ENCODE measurements at regions not wholly inside any gene's neighbourhood (a gene's known extent, or its start where the extent isn't known, plus 50 kb on each side); places are given as distances from the start of the nearest gene placed in this dataset.

GRCh38 chr3:176376531-176376930 is 820.8 kb downstream of the TBL1XR1 start:
- ChIA-PET POLR2A (ENCODE audit: unreplicated experiment) (no interaction called here), CTCF (no interaction called here)
- intact Hi-C loops (cut with micrococcal nuclease; ENCODE audit: unreplicated experiment), result no loop called here
- Histone ChIP-seq H3K36me3 (ENCODE audit: low read depth) (no peaks in the 10 kb centered on the region), H4K20me1 (ENCODE audit: insufficient read depth) (no peaks in the 10 kb centered on the region), H3K4me3 (no peak overlapping the region), H3F3A (ENCODE audit: insufficient read depth, low read depth) (no peaks in the 10 kb centered on the region), H3K9me2 (ENCODE audit: insufficient read depth) (no peaks in the 10 kb centered on the region), H3K4me1 (replicated peaks; ENCODE audit: insufficient read depth) (no peaks in the 10 kb centered on the region), H3K79me2 (ENCODE audit: low read depth) (no peaks in the 10 kb centered on the region), H3K27me3 (ENCODE audit: insufficient read depth, low read depth) (no peaks in the 10 kb centered on the region), H2AFZ (no peak overlapping the region), H3K27ac (no peak overlapping the region), H3K9me3 (ENCODE audit: insufficient read depth, low read depth) (no peaks in the 10 kb centered on the region), H3K4me2 (no peak overlapping the region)
- TF ChIP-seq EZH2 (IDR thresholded peaks at IDR 0.05; ENCODE audit: low read depth) (no peak), CTCF (conservative IDR thresholded peaks at IDR 0.05) (no peak)
- DNase-seq, result no peak
- BruUV-seq (replicated peaks), result no TSS peak

- no TSS peak for BruUV-seq (replicated peaks)
- intact Hi-C loops (cut with micrococcal nuclease; ENCODE audit: unreplicated experiment), result no loop called here
- Histone ChIP-seq H4K20me1 (ENCODE audit: insufficient read depth) (no peaks in the 10 kb centered on the region), H3K4me3 (no peak overlapping the region), H2AFZ (no peak overlapping the region), H3K9me3 (ENCODE audit: insufficient read depth, low read depth) (no peaks in the 10 kb centered on the region), H3K9me2 (ENCODE audit: insufficient read depth) (no peaks in the 10 kb centered on the region), H3K4me1 (replicated peaks; ENCODE audit: insufficient read depth) (no peaks in the 10 kb centered on the region), H3F3A (ENCODE audit: insufficient read depth, low read depth) (no peaks in the 10 kb centered on the region), H3K79me2 (ENCODE audit: low read depth) (no peaks in the 10 kb centered on the region), H3K36me3 (ENCODE audit: low read depth) (no peaks in the 10 kb centered on the region), H3K4me2 (no peak overlapping the region), H3K27me3 (ENCODE audit: insufficient read depth, low read depth) (no peaks in the 10 kb centered on the region), H3K27ac (no peak overlapping the region)
- ChIA-PET CTCF (no interaction called here), POLR2A (ENCODE audit: unreplicated experiment) (no interaction called here)
- no peak for DNase-seq
- no peak for TF ChIP-seq EZH2 (IDR thresholded peaks at IDR 0.05; ENCODE audit: low read depth)
- no peak for TF ChIP-seq CTCF (conservative IDR thresholded peaks at IDR 0.05)
These were observed 821.8 kb downstream of the TBL1XR1 start for GRCh38 chr3:176375519-176375918.

- Histone ChIP-seq H3K9me3 (ENCODE audit: insufficient read depth, low read depth) (no peaks in the 10 kb centered on the region), H4K20me1 (ENCODE audit: insufficient read depth) (no peaks in the 10 kb centered on the region), H2AFZ (no peak overlapping the region), H3K4me2 (no peak overlapping the region), H3K36me3 (ENCODE audit: low read depth) (no peaks in the 10 kb centered on the region), H3K4me1 (replicated peaks; ENCODE audit: insufficient read depth) (no peaks in the 10 kb centered on the region), H3K79me2 (ENCODE audit: low read depth) (no peaks in the 10 kb centered on the region), H3K27me3 (ENCODE audit: insufficient read depth, low read depth) (no peaks in the 10 kb centered on the region), H3K27ac (no peak overlapping the region), H3K9me2 (ENCODE audit: insufficient read depth) (no peaks in the 10 kb centered on the region), H3K4me3 (no peak overlapping the region), H3F3A (ENCODE audit: insufficient read depth, low read depth) (no peaks in the 10 kb centered on the region)
- no peak for DNase-seq
- TF ChIP-seq CTCF (conservative IDR thresholded peaks at IDR 0.05), result no peak
- no peak for TF ChIP-seq EZH2 (IDR thresholded peaks at IDR 0.05; ENCODE audit: low read depth)
- CTCF ChIA-PET, result no interaction called here
- intact Hi-C loops (cut with micrococcal nuclease; ENCODE audit: unreplicated experiment), result no loop called here
- POLR2A ChIA-PET (ENCODE audit: unreplicated experiment), result no interaction called here
- no TSS peak for BruUV-seq (replicated peaks)
These were observed 835.0 kb downstream of the TBL1XR1 start for GRCh38 chr3:176362191-176362731.

Data from PC-9 (cell line).